ENCODE measurements at regions not wholly inside any gene's neighbourhood (a gene's known extent, or its start where the extent isn't known, plus 50 kb on each side); places are given as distances from the start of the nearest gene placed in this dataset.

GRCh38 chr4:97142893-97143292 is 1000.4 kb downstream of the STPG2 start:
- Histone ChIP-seq H3K79me2 (ENCODE audit: insufficient read depth, low read length) (no peaks in the 10 kb centered on the region), H3K4me2 (ENCODE audit: low read length) (no peak overlapping the region), H3F3A (ENCODE audit: insufficient read depth, low read length) (no peaks in the 10 kb centered on the region), H3K27ac (ENCODE audit: low read depth, low read length, poor library complexity, severe bottlenecking) (no peak overlapping the region), H4K20me1 (ENCODE audit: insufficient read depth, low read length) (no peaks in the 10 kb centered on the region), H3K27me3 (ENCODE audit: insufficient read depth, low read length) (no peaks in the 10 kb centered on the region), H3K4me3 (ENCODE audit: low read depth, low read length, poor library complexity, severe bottlenecking) (no peak overlapping the region), H3K9ac (ENCODE audit: low read length) (no peak overlapping the region), H3K9me3 (ENCODE audit: low read length) (no peaks in the 10 kb centered on the region), H3K9me2 (ENCODE audit: low read depth, low read length) (no peaks in the 10 kb centered on the region), H2AFZ (ENCODE audit: low read length) (no peak overlapping the region), H3K36me3 (ENCODE audit: insufficient read depth, low read length) (no peaks in the 10 kb centered on the region), H3K4me1 (ENCODE audit: insufficient read depth, low read length, severe bottlenecking) (no peaks in the 10 kb centered on the region)
- no peak for TF ChIP-seq CTCF (IDR thresholded peaks at IDR 0.05; ENCODE audit: low read length)
- TF ChIP-seq EZH2 (IDR thresholded peaks at IDR 0.05; ENCODE audit: borderline replicate concordance, low read length), result no peak

DNA sequence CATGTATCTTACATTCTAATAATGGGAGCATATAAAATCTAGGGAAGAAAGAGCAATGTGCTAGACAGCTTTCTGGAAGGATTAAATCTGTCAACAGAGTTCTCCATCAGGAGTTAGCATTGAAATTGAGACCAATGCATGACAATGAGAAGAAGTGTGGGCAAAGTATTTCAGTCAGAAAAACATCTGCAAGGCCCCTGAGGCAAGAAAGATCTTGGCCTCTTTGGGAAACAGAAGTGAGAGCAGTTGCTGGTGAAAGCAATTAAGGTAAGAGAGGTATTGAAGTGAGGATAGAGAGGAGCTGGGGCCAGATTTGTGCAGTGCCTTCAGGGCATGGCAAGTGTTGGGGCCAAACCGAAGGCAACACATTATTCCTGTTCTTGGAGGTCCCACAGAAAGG is 999.1 kb downstream of the STPG2 start:
- no peaks in the 10 kb centered on the region for H4K20me1 ChIP-seq (ENCODE audit: insufficient read depth, low read length)
- no peaks in the 10 kb centered on the region for H3K9me3 ChIP-seq (ENCODE audit: low read length)
- H3K4me1 ChIP-seq (ENCODE audit: insufficient read depth, low read length, severe bottlenecking), result no peaks in the 10 kb centered on the region
- H3K4me3 ChIP-seq (ENCODE audit: low read depth, low read length, poor library complexity, severe bottlenecking), result no peak overlapping the region
- H2AFZ ChIP-seq (ENCODE audit: low read length), result no peak overlapping the region
- H3F3A ChIP-seq (ENCODE audit: insufficient read depth, low read length), result no peaks in the 10 kb centered on the region
- H3K27me3 ChIP-seq (ENCODE audit: insufficient read depth, low read length), result no peaks in the 10 kb centered on the region
- H3K27ac ChIP-seq (ENCODE audit: low read depth, low read length, poor library complexity, severe bottlenecking), result no peak overlapping the region
- no peaks in the 10 kb centered on the region for H3K9me2 ChIP-seq (ENCODE audit: low read depth, low read length)
- H3K9ac ChIP-seq (ENCODE audit: low read length), result no peak overlapping the region
- no peaks in the 10 kb centered on the region for H3K36me3 ChIP-seq (ENCODE audit: insufficient read depth, low read length)
- H3K4me2 ChIP-seq (ENCODE audit: low read length), result no peak overlapping the region
- TF ChIP-seq CTCF (IDR thresholded peaks at IDR 0.05; ENCODE audit: low read length) (no peak), EZH2 (IDR thresholded peaks at IDR 0.05; ENCODE audit: borderline replicate concordance, low read length) (no peak)
- H3K79me2 ChIP-seq (ENCODE audit: insufficient read depth, low read length), result no peaks in the 10 kb centered on the region

DNA sequence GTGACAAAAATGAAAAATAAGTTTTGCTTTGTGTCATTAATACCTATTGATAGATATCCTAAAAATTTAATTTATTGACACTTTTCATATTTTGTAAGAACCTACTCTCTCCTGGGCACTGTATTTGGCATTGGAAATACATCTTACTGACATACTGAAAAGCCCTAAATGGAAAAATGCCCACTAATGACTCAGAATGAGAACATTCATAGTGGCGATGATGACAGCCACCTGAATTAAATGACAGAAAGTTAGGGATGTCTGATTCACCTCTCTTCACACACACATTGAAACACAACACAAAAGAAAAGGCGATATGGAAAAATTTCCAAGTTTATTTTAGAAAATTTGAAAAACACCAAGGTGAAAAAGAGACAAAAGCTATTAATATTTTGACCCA is 992.3 kb downstream of the STPG2 start:
- H3K36me3 ChIP-seq (ENCODE audit: insufficient read depth, low read length), result no peaks in the 10 kb centered on the region
- H3K4me3 ChIP-seq (ENCODE audit: low read depth, low read length, poor library complexity, severe bottlenecking), result no peak overlapping the region
- H3K4me2 ChIP-seq (ENCODE audit: low read length), result no peak overlapping the region
- no peak overlapping the region for H3K27ac ChIP-seq (ENCODE audit: low read depth, low read length, poor library complexity, severe bottlenecking)
- no peaks in the 10 kb centered on the region for H3F3A ChIP-seq (ENCODE audit: insufficient read depth, low read length)
- H2AFZ ChIP-seq (ENCODE audit: low read length), result no peak overlapping the region
- no peaks in the 10 kb centered on the region for H4K20me1 ChIP-seq (ENCODE audit: insufficient read depth, low read length)
- H3K9me3 ChIP-seq (ENCODE audit: low read length), result no peaks in the 10 kb centered on the region
- H3K9ac ChIP-seq (ENCODE audit: low read length), result no peak overlapping the region
- no peaks in the 10 kb centered on the region for H3K79me2 ChIP-seq (ENCODE audit: insufficient read depth, low read length)
- no peaks in the 10 kb centered on the region for H3K9me2 ChIP-seq (ENCODE audit: low read depth, low read length)
- H3K4me1 ChIP-seq (ENCODE audit: insufficient read depth, low read length, severe bottlenecking), result no peaks in the 10 kb centered on the region
- no peaks in the 10 kb centered on the region for H3K27me3 ChIP-seq (ENCODE audit: insufficient read depth, low read length)
- TF ChIP-seq EZH2 (IDR thresholded peaks at IDR 0.05; ENCODE audit: borderline replicate concordance, low read length), result no peak
- TF ChIP-seq CTCF (IDR thresholded peaks at IDR 0.05; ENCODE audit: low read length), result no peak
